Stimulated activated naive CD8-positive, alpha-beta T cell treated with anti-CD3 and anti-CD28 coated beads, Interleukin-15, amount 100 ng/mL, for 72 hours (primary cell): ENCODE measurements at regions not wholly inside any gene's neighbourhood (a gene's known extent, or its start where the extent isn't known, plus 50 kb on each side); places are given as distances from the start of the nearest gene placed in this dataset.

Experiments
- ATAC-seq: fragments of 150-1000 bp; cut with Tn5 transposase; 2 replicates; pipeline ENCODE4 v1.10.0; 2021; ENCODE audit warnings: mild to moderate bottlenecking, moderate library complexity
- DNase-seq, 2 donors: peaks; one replicate each; pipeline ENCODE4 v3.0.0; 2021 to 2022
- H3K27ac Mint-ChIP-seq, 2 donors: one replicate each; pipeline ENCODE4 v1.8.0; 2022; ENCODE audit warnings: mild to moderate bottlenecking in 2 of 2, mixed read lengths in 2 of 2, moderate library complexity in 2 of 2
- H3K27me3 Mint-ChIP-seq: one replicate; pipeline ENCODE4 v1.8.0; 2022; ENCODE audit warnings: mixed read lengths
- H3K4me1 Mint-ChIP-seq: one replicate; pipeline ENCODE4 v1.8.0; 2022; ENCODE audit warnings: mild to moderate bottlenecking, mixed read lengths
- H3K4me3 Mint-ChIP-seq, 2 donors: one replicate each; pipeline ENCODE4 v1.8.0; 2022; ENCODE audit warnings: mild to moderate bottlenecking in 2 of 2, mixed read lengths in 2 of 2, moderate library complexity in 1 of 2
- H3K9me3 Mint-ChIP-seq, 2 donors: one replicate each; pipeline ENCODE4 v1.8.0; 2022; ENCODE audit warnings: mixed read lengths in 2 of 2

GRCh38 chr4:11028334-11028733 lies 343.8 kb upstream of the CLNK start:
- Mint-ChIP-seq H3K4me1 (no peaks in the 10 kb centered on the region), H3K4me3 (no peak overlapping the region), H3K9me3 (peaks cover 0 to 2% of the 10 kb centered on the region in 2 donors), H3K27me3 (peaks cover 18% of the 10 kb centered on the region), H3K27ac (no peak overlapping the region)
- no peak for ATAC-seq
- DNase-seq = no peak

GRCh38 chr4:11021333-11021732 lies 336.8 kb upstream of the CLNK start:
- DNase-seq = no peak
- H3K27ac Mint-ChIP-seq = no peak overlapping the region
- H3K9me3 Mint-ChIP-seq = peaks cover 0 to 4% of the 10 kb centered on the region in 2 donors
- H3K4me3 Mint-ChIP-seq = no peak overlapping the region
- no peaks in the 10 kb centered on the region for H3K4me1 Mint-ChIP-seq
- H3K27me3 Mint-ChIP-seq = peaks cover 4% of the 10 kb centered on the region
- no peak for ATAC-seq

- no peaks in the 10 kb centered on the region for H3K4me1 Mint-ChIP-seq
- H3K4me3 Mint-ChIP-seq = no peak overlapping the region
- H3K27me3 Mint-ChIP-seq = no peaks in the 10 kb centered on the region
- no peak overlapping the region for H3K27ac Mint-ChIP-seq
- DNase-seq = no peak
- no peak for ATAC-seq
- peaks cover 0 to 4% of the 10 kb centered on the region in 2 donors for H3K9me3 Mint-ChIP-seq
Observed at GRCh38 chr4:11019451-11020240, 335.1 kb upstream of the CLNK start.

GRCh38 chr4:11014199-11014598 lies 329.6 kb upstream of the CLNK start:
- H3K27me3 Mint-ChIP-seq = no peaks in the 10 kb centered on the region
- DNase-seq = no peak
- H3K27ac Mint-ChIP-seq = no peak overlapping the region
- H3K4me1 Mint-ChIP-seq = no peaks in the 10 kb centered on the region
- no peak for ATAC-seq
- no peak overlapping the region for H3K4me3 Mint-ChIP-seq
- no peaks in the 10 kb centered on the region for H3K9me3 Mint-ChIP-seq

- ATAC-seq (peak; percentile 35), DNase-seq (no peak)
- no peaks in the 10 kb centered on the region for H3K4me1 Mint-ChIP-seq
- no peak overlapping the region for H3K27ac Mint-ChIP-seq
- peaks cover 2% of the 10 kb centered on the region for H3K27me3 Mint-ChIP-seq
- no peak overlapping the region for H3K4me3 Mint-ChIP-seq
- H3K9me3 Mint-ChIP-seq = peaks cover under 1% of the 10 kb centered on the region in 2 donors
Observed at GRCh38 chr4:11013094-11013664, 328.6 kb upstream of the CLNK start.

- H3K4me1 Mint-ChIP-seq = no peaks in the 10 kb centered on the region
- ATAC-seq (no peak), DNase-seq (no peak)
- no peak overlapping the region for H3K4me3 Mint-ChIP-seq
- no peak overlapping the region for H3K27ac Mint-ChIP-seq
- H3K9me3 Mint-ChIP-seq = peaks cover 6 to 9% of the 10 kb centered on the region in 2 donors
- peaks cover 16% of the 10 kb centered on the region for H3K27me3 Mint-ChIP-seq
Observed at GRCh38 chr4:11011249-11011648, 326.7 kb upstream of the CLNK start.

GRCh38 chr4:11010624-11011023 lies 326.1 kb upstream of the CLNK start:
- H3K27me3 Mint-ChIP-seq = peaks cover 16% of the 10 kb centered on the region
- no peak overlapping the region for H3K27ac Mint-ChIP-seq
- no peak overlapping the region for H3K4me3 Mint-ChIP-seq
- ATAC-seq (no peak), DNase-seq (no peak)
- H3K9me3 Mint-ChIP-seq = peaks cover 6 to 9% of the 10 kb centered on the region in 2 donors
- H3K4me1 Mint-ChIP-seq = no peaks in the 10 kb centered on the region

- no peak overlapping the region for H3K27ac Mint-ChIP-seq
Observed at GRCh38 chr4:11009281-11009680, 324.7 kb upstream of the CLNK start.

GRCh38 chr4:11005300-11005699 lies 320.7 kb upstream of the CLNK start:
- DNase-seq = no peak
- no peak overlapping the region for H3K4me3 Mint-ChIP-seq
- H3K27me3 Mint-ChIP-seq = peaks cover 16% of the 10 kb centered on the region
- H3K9me3 Mint-ChIP-seq = peaks cover 6 to 9% of the 10 kb centered on the region in 2 donors
- no peak for ATAC-seq
- no peaks in the 10 kb centered on the region for H3K4me1 Mint-ChIP-seq
- H3K27ac Mint-ChIP-seq = no peak overlapping the region

More at GRCh38 chr4:11009281-11009680, 324.7 kb upstream of the CLNK start:
- peaks cover 16% of the 10 kb centered on the region for H3K27me3 Mint-ChIP-seq
- DNase-seq (no peak), ATAC-seq (no peak)
- peaks cover 6 to 9% of the 10 kb centered on the region in 2 donors for H3K9me3 Mint-ChIP-seq
- no peak overlapping the region for H3K4me3 Mint-ChIP-seq
- no peaks in the 10 kb centered on the region for H3K4me1 Mint-ChIP-seq

GRCh38 chr4:11004818-11005217 lies 320.2 kb upstream of the CLNK start:
- H3K27ac Mint-ChIP-seq = no peak overlapping the region

GRCh38 chr4:11002961-11003360 lies 318.4 kb upstream of the CLNK start:
- peaks cover 12% of the 10 kb centered on the region for H3K27me3 Mint-ChIP-seq
- no peak for DNase-seq
- H3K4me3 Mint-ChIP-seq = no peak overlapping the region
- H3K9me3 Mint-ChIP-seq = peaks cover 2 to 6% of the 10 kb centered on the region in 2 donors
- no peak overlapping the region for H3K27ac Mint-ChIP-seq
- no peaks in the 10 kb centered on the region for H3K4me1 Mint-ChIP-seq
- ATAC-seq = no peak

More at GRCh38 chr4:11004818-11005217, 320.2 kb upstream of the CLNK start:
- Mint-ChIP-seq H3K4me1 (no peaks in the 10 kb centered on the region), H3K4me3 (no peak overlapping the region), H3K9me3 (peaks cover 6 to 9% of the 10 kb centered on the region in 2 donors), H3K27me3 (peaks cover 16% of the 10 kb centered on the region)
- no peak for ATAC-seq
- no peak for DNase-seq

- H3K4me1 Mint-ChIP-seq = no peaks in the 10 kb centered on the region
- H3K9me3 Mint-ChIP-seq = no peaks in the 10 kb centered on the region
- no peak overlapping the region for H3K4me3 Mint-ChIP-seq
- no peaks in the 10 kb centered on the region for H3K27me3 Mint-ChIP-seq
- no peak overlapping the region for H3K27ac Mint-ChIP-seq
- DNase-seq (no peak), ATAC-seq (no peak)
Observed at GRCh38 chr4:10998846-10999245, 314.3 kb upstream of the CLNK start.

- Mint-ChIP-seq H3K9me3 (peaks cover 0 to 4% of the 10 kb centered on the region in 2 donors), H3K4me3 (no peak overlapping the region), H3K27me3 (no peaks in the 10 kb centered on the region), H3K27ac (no peak overlapping the region), H3K4me1 (peaks cover 16% of the 10 kb centered on the region)
- no peak for ATAC-seq
- DNase-seq = no peak
Observed at GRCh38 chr4:10984815-10985214, 300.2 kb upstream of the CLNK start.

- peaks cover 0 to 3% of the 10 kb centered on the region in 2 donors for H3K9me3 Mint-ChIP-seq
- peaks cover 16% of the 10 kb centered on the region for H3K4me1 Mint-ChIP-seq
- no peak overlapping the region for H3K4me3 Mint-ChIP-seq
- DNase-seq (no peak), ATAC-seq (no peak)
- no peak overlapping the region for H3K27ac Mint-ChIP-seq
- no peaks in the 10 kb centered on the region for H3K27me3 Mint-ChIP-seq
Observed at GRCh38 chr4:10983885-10984640, 299.5 kb upstream of the CLNK start.

GRCh38 chr4:10983268-10983667 lies 298.7 kb upstream of the CLNK start:
- Mint-ChIP-seq H3K27me3 (no peaks in the 10 kb centered on the region), H3K9me3 (no peaks in the 10 kb centered on the region), H3K4me3 (no peak overlapping the region), H3K4me1 (peaks cover 16% of the 10 kb centered on the region), H3K27ac (no peak overlapping the region)
- no peak for ATAC-seq
- no peak for DNase-seq

GRCh38 chr4:10982305-10982704 lies 297.7 kb upstream of the CLNK start:
- ATAC-seq (no peak), DNase-seq (no peak)
- H3K9me3 Mint-ChIP-seq = no peaks in the 10 kb centered on the region
- no peaks in the 10 kb centered on the region for H3K27me3 Mint-ChIP-seq
- peaks cover 16% of the 10 kb centered on the region for H3K4me1 Mint-ChIP-seq
- H3K27ac Mint-ChIP-seq = no peak overlapping the region
- no peak overlapping the region for H3K4me3 Mint-ChIP-seq
